ENCODE measurements at regions not wholly inside any gene's neighbourhood (a gene's known extent, or its start where the extent isn't known, plus 50 kb on each side); places are given as distances from the start of the nearest gene placed in this dataset.

- DNase-seq = no peak
- peaks cover 9% of the 10 kb centered on the region; the same call in 1 of the 2 replicates for H3F3A ChIP-seq (ENCODE audit: insufficient read depth, low read length)
- no peaks in the 10 kb centered on the region for H3K9me2 ChIP-seq (replicated peaks; ENCODE audit: insufficient read depth, low read length)
- no peaks in the 10 kb centered on the region for H3K9me3 ChIP-seq (replicated peaks; ENCODE audit: insufficient read depth, low read length)
- H3K27ac ChIP-seq (ENCODE audit: low read length) = no peak overlapping the region
- no peaks in the 10 kb centered on the region for H3K27me3 ChIP-seq (replicated peaks; ENCODE audit: insufficient read depth, low read length)
- H3K9ac ChIP-seq (ENCODE audit: low read length) = no peak overlapping the region
- H2AFZ ChIP-seq (ENCODE audit: low read length) = peak overlapping the region; percentile 7; the same call in 1 of the 2 replicates
- TF ChIP-seq EZH2 (optimal IDR thresholded peaks at IDR 0.05; ENCODE audit: low read depth, low read length) (no peak), EZH2phosphoT487 (IDR thresholded peaks at IDR 0.05; ENCODE audit: low read length) (no peak)
- TF ChIP-seq, protein P1, sequence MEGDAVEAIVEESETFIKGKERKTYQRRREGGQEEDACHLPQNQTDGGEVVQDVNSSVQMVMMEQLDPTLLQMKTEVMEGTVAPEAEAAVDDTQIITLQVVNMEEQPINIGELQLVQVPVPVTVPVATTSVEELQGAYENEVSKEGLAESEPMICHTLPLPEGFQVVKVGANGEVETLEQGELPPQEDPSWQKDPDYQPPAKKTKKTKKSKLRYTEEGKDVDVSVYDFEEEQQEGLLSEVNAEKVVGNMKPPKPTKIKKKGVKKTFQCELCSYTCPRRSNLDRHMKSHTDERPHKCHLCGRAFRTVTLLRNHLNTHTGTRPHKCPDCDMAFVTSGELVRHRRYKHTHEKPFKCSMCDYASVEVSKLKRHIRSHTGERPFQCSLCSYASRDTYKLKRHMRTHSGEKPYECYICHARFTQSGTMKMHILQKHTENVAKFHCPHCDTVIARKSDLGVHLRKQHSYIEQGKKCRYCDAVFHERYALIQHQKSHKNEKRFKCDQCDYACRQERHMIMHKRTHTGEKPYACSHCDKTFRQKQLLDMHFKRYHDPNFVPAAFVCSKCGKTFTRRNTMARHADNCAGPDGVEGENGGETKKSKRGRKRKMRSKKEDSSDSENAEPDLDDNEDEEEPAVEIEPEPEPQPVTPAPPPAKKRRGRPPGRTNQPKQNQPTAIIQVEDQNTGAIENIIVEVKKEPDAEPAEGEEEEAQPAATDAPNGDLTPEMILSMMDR (IDR thresholded peaks at IDR 0.05; ENCODE audit: low read length) = no peak
- no peak overlapping the region for H3K4me3 ChIP-seq (ENCODE audit: low read length)
- H3K36me3 ChIP-seq (replicated peaks; ENCODE audit: insufficient read depth, low read length) = no peaks in the 10 kb centered on the region
- H3K4me2 ChIP-seq (ENCODE audit: low read depth, low read length) = no peak overlapping the region
- no peaks in the 10 kb centered on the region for H4K20me1 ChIP-seq (ENCODE audit: insufficient read depth, low read length)
- H3K4me1 ChIP-seq (ENCODE audit: low read length) = peaks cover 41% of the 10 kb centered on the region
- H3K79me2 ChIP-seq (ENCODE audit: low read length) = no peaks in the 10 kb centered on the region
These were observed 215.9 kb upstream of the RRP15 start for GRCh38 chr1:218069180-218069579.

DNA sequence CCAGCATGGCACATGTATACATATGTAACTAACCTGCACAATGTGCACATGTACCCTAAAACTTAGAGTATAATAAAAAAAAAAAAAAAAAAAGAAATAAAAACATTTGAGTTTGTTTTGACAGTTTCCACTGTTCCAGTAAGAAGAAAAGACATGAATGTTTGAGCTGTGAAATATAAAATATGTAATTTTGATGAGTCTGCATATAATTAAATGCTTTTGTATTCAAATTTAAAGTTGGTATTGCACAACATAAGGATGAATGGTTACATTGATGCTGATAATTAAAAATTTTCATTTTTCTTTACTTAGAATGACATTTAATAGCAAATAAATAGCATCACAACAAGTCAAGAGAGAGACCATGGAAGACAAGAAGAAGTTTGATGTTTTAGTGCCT, 212.0 kb upstream of the RRP15 start:
- peak overlapping the region; percentile 1; the same call in 1 of the 2 replicates for H3K27ac ChIP-seq (ENCODE audit: low read length)
- TF ChIP-seq EZH2 (optimal IDR thresholded peaks at IDR 0.05; ENCODE audit: low read depth, low read length) = no peak
- TF ChIP-seq, protein P1 (IDR thresholded peaks at IDR 0.05; ENCODE audit: low read length) = no peak
- no peak for TF ChIP-seq EZH2phosphoT487 (IDR thresholded peaks at IDR 0.05; ENCODE audit: low read length)
- no peaks in the 10 kb centered on the region for H3K36me3 ChIP-seq (replicated peaks; ENCODE audit: insufficient read depth, low read length)
- no peaks in the 10 kb centered on the region for H3K9me2 ChIP-seq (replicated peaks; ENCODE audit: insufficient read depth, low read length)
- H3K9ac ChIP-seq (ENCODE audit: low read length) = no peak overlapping the region
- H3K9me3 ChIP-seq (replicated peaks; ENCODE audit: insufficient read depth, low read length) = no peaks in the 10 kb centered on the region
- H3K4me1 ChIP-seq (ENCODE audit: low read length) = peaks cover 50% of the 10 kb centered on the region
- H2AFZ ChIP-seq (ENCODE audit: low read length) = 0 out of 2 replicates have a peak overlapping the region, but pooled peaks have one; percentile 7
- DNase-seq = no peak
- H3K4me2 ChIP-seq (ENCODE audit: low read depth, low read length) = peak overlapping the region; percentile 29
- H4K20me1 ChIP-seq (ENCODE audit: insufficient read depth, low read length) = no peaks in the 10 kb centered on the region
- H3F3A ChIP-seq (ENCODE audit: insufficient read depth, low read length) = no peaks in the 10 kb centered on the region
- H3K79me2 ChIP-seq (ENCODE audit: low read length) = no peaks in the 10 kb centered on the region
- no peak overlapping the region for H3K4me3 ChIP-seq (ENCODE audit: low read length)
- H3K27me3 ChIP-seq (replicated peaks; ENCODE audit: insufficient read depth, low read length) = no peaks in the 10 kb centered on the region

GRCh38 chr1:218078916-218079315, 206.2 kb upstream of the RRP15 start:
- TF ChIP-seq, protein P1 (IDR thresholded peaks at IDR 0.05; ENCODE audit: low read length) = 0 out of 2 replicates have a peak, but pooled peaks have one; percentile 14
- no peak for TF ChIP-seq EZH2 (optimal IDR thresholded peaks at IDR 0.05; ENCODE audit: low read depth, low read length)
- no peaks in the 10 kb centered on the region for H3K36me3 ChIP-seq (replicated peaks; ENCODE audit: insufficient read depth, low read length)
- peaks cover 18% of the 10 kb centered on the region for H3F3A ChIP-seq (ENCODE audit: insufficient read depth, low read length)
- no peak for DNase-seq
- H3K9me3 ChIP-seq (replicated peaks; ENCODE audit: insufficient read depth, low read length) = no peaks in the 10 kb centered on the region
- no peaks in the 10 kb centered on the region for H3K27me3 ChIP-seq (replicated peaks; ENCODE audit: insufficient read depth, low read length)
- peak overlapping the region; percentile 62 for H3K4me2 ChIP-seq (ENCODE audit: low read depth, low read length)
- H4K20me1 ChIP-seq (ENCODE audit: insufficient read depth, low read length) = no peaks in the 10 kb centered on the region
- peak overlapping the region; percentile 1; the same call in 1 of the 2 replicates for H3K9ac ChIP-seq (ENCODE audit: low read length)
- no peaks in the 10 kb centered on the region for H3K9me2 ChIP-seq (replicated peaks; ENCODE audit: insufficient read depth, low read length)
- peaks cover 58% of the 10 kb centered on the region for H3K4me1 ChIP-seq (ENCODE audit: low read length)
- peak overlapping the region; percentile 9 for H3K4me3 ChIP-seq (ENCODE audit: low read length)
- peak overlapping the region; percentile 40; the same call in 1 of the 2 replicates for H2AFZ ChIP-seq (ENCODE audit: low read length)
- H3K79me2 ChIP-seq (ENCODE audit: low read length) = no peaks in the 10 kb centered on the region
- H3K27ac ChIP-seq (ENCODE audit: low read length) = peak overlapping the region; percentile 42; the same call in 1 of the 2 replicates

Data from MM.1S (cell line).